ENCODE measurements at regions not wholly inside any gene's neighbourhood (a gene's known extent, or its start where the extent isn't known, plus 50 kb on each side); places are given as distances from the start of the nearest gene placed in this dataset.

DNA sequence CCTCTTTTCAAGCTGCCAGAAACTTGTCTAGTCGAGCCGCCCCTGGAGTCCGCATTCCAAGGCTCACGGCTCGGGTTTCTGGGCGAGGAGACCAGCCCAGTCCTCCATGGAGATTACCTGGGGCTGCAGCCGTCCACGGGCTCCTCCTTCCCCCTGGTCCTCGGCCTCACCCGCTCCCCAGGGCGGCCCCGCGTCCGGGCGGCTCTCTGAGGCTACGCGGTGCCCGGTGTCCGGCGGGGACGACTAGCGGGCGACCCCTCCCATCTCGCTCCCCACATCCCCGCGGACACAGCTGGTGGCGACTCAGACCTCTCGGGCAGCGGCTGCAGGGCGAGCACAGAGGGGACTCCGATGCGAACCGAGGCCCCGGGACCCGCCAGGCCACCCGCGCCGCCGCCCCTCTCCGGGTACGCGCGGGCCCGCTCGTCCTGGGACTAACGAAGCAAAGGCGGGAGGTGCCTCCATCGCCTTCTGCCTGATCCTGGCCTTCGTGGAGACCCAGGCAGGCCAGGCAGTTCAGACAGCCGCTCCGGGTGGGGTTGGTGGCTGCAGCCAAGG lies 159.4 kb downstream of the TRAM1L1 start (continued):
- TF ChIP-seq, protein P1, sequence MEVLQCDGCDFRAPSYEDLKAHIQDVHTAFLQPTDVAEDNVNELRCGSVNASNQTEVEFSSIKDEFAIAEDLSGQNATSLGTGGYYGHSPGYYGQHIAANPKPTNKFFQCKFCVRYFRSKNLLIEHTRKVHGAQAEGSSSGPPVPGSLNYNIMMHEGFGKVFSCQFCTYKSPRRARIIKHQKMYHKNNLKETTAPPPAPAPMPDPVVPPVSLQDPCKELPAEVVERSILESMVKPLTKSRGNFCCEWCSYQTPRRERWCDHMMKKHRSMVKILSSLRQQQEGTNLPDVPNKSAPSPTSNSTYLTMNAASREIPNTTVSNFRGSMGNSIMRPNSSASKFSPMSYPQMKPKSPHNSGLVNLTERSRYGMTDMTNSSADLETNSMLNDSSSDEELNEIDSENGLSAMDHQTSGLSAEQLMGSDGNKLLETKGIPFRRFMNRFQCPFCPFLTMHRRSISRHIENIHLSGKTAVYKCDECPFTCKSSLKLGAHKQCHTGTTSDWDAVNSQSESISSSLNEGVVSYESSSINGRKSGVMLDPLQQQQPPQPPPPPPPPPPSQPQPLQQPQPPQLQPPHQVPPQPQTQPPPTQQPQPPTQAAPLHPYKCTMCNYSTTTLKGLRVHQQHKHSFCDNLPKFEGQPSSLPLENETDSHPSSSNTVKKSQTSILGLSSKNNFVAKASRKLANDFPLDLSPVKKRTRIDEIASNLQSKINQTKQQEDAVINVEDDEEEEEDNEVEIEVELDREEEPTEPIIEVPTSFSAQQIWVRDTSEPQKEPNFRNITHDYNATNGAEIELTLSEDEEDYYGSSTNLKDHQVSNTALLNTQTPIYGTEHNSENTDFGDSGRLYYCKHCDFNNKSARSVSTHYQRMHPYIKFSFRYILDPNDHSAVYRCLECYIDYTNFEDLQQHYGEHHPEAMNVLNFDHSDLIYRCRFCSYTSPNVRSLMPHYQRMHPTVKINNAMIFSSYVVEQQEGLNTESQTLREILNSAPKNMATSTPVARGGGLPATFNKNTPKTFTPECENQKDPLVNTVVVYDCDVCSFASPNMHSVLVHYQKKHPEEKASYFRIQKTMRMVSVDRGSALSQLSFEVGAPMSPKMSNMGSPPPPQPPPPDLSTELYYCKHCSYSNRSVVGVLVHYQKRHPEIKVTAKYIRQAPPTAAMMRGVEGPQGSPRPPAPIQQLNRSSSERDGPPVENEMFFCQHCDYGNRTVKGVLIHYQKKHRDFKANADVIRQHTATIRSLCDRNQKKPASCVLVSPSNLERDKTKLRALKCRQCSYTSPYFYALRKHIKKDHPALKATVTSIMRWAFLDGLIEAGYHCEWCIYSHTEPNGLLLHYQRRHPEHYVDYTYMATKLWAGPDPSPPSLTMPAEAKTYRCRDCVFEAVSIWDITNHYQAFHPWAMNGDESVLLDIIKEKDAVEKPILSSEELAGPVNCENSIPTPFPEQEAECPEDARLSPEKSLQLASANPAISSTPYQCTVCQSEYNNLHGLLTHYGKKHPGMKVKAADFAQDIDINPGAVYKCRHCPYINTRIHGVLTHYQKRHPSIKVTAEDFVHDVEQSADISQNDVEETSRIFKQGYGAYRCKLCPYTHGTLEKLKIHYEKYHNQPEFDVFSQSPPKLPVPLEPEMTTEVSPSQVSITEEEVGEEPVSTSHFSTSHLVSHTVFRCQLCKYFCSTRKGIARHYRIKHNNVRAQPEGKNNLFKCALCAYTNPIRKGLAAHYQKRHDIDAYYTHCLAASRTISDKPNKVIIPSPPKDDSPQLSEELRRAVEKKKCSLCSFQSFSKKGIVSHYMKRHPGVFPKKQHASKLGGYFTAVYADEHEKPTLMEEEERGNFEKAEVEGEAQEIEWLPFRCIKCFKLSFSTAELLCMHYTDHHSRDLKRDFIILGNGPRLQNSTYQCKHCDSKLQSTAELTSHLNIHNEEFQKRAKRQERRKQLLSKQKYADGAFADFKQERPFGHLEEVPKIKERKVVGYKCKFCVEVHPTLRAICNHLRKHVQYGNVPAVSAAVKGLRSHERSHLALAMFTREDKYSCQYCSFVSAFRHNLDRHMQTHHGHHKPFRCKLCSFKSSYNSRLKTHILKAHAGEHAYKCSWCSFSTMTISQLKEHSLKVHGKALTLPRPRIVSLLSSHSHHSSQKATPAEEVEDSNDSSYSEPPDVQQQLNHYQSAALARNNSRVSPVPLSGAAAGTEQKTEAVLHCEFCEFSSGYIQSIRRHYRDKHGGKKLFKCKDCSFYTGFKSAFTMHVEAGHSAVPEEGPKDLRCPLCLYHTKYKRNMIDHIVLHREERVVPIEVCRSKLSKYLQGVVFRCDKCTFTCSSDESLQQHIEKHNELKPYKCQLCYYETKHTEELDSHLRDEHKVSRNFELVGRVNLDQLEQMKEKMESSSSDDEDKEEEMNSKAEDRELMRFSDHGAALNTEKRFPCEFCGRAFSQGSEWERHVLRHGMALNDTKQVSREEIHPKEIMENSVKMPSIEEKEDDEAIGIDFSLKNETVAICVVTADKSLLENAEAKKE (CRISPR knock-in tag; IDR thresholded peaks at IDR 0.05): no peak
- no peak for TF ChIP-seq EZH2phosphoT487 (IDR thresholded peaks at IDR 0.05; ENCODE audit: unreplicated experiment)
- no peak for TF ChIP-seq NANOG (IDR thresholded peaks at IDR 0.05; ENCODE audit: borderline replicate concordance)
- no peak for TF ChIP-seq CREB1 (CRISPR knock-in tag; IDR thresholded peaks at IDR 0.05; ENCODE audit: low read depth)
- TF ChIP-seq, protein P2, sequence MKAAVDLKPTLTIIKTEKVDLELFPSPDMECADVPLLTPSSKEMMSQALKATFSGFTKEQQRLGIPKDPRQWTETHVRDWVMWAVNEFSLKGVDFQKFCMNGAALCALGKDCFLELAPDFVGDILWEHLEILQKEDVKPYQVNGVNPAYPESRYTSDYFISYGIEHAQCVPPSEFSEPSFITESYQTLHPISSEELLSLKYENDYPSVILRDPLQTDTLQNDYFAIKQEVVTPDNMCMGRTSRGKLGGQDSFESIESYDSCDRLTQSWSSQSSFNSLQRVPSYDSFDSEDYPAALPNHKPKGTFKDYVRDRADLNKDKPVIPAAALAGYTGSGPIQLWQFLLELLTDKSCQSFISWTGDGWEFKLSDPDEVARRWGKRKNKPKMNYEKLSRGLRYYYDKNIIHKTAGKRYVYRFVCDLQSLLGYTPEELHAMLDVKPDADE (IDR thresholded peaks at IDR 0.05): no peak
- no peak for TF ChIP-seq POLR2AphosphoS5 (IDR thresholded peaks at IDR 0.05; ENCODE audit: low read depth)

DNA sequence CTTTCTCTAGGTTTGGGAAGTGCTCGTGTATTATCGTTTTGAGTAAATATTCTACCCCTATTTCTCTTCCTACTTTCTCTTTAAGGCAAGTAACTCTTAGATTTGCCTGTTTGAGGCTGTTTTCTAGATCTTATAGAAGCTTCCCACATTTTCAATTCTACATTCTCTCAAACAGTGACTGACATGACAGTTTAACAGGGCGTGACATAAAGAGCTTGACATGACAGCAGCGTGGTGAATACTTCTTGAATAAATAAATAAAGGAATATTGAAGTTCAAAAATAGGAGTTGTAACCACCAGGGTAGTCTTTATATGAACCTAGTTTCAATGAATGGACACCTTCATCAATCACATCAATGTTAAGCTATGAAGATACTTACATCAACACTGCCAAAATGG lies 162.0 kb downstream of the TRAM1L1 start:
- no peak overlapping the region for H3K27ac ChIP-seq (ENCODE audit: low read depth)
- no peak overlapping the region for H2AFZ ChIP-seq
- no peak for TF ChIP-seq NANOG (IDR thresholded peaks at IDR 0.05; ENCODE audit: borderline replicate concordance)
- no peak for TF ChIP-seq ZNF331 (CRISPR knock-in tag; IDR thresholded peaks at IDR 0.05; ENCODE audit: low read depth)
- TF ChIP-seq, protein P3, sequence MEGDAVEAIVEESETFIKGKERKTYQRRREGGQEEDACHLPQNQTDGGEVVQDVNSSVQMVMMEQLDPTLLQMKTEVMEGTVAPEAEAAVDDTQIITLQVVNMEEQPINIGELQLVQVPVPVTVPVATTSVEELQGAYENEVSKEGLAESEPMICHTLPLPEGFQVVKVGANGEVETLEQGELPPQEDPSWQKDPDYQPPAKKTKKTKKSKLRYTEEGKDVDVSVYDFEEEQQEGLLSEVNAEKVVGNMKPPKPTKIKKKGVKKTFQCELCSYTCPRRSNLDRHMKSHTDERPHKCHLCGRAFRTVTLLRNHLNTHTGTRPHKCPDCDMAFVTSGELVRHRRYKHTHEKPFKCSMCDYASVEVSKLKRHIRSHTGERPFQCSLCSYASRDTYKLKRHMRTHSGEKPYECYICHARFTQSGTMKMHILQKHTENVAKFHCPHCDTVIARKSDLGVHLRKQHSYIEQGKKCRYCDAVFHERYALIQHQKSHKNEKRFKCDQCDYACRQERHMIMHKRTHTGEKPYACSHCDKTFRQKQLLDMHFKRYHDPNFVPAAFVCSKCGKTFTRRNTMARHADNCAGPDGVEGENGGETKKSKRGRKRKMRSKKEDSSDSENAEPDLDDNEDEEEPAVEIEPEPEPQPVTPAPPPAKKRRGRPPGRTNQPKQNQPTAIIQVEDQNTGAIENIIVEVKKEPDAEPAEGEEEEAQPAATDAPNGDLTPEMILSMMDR (conservative IDR thresholded peaks at IDR 0.05; ENCODE audit: low read depth in 2 of 2): no peak
- no peak for TF ChIP-seq EZH2 (IDR thresholded peaks at IDR 0.05; ENCODE audit: low read depth, unreplicated experiment)
- TF ChIP-seq POLR2AphosphoS5 (IDR thresholded peaks at IDR 0.05; ENCODE audit: low read depth): no peak
- Mint-ChIP-seq H3K4me3 (no peak overlapping the region), H3K36me3 (ENCODE audit: low read depth) (no peaks in the 10 kb centered on the region), H3K9me3 (no peaks in the 10 kb centered on the region), H3K27ac (no peak overlapping the region), H3K27me3 (ENCODE audit: insufficient read depth, low read depth, poor library complexity) (peaks cover 3% of the 10 kb centered on the region), H3K4me1 (peaks cover 7% of the 10 kb centered on the region)
- H3K9me2 ChIP-seq (ENCODE audit: insufficient read depth): no peaks in the 10 kb centered on the region
- no peak for ATAC-seq
- H3K4me3 ChIP-seq: no peak overlapping the region
- no peaks in the 10 kb centered on the region for H3K36me3 ChIP-seq (ENCODE audit: insufficient read depth)
- no peak for DNase-seq (ENCODE audit: low spot score)
- H4K20me1 ChIP-seq (replicated peaks; ENCODE audit: insufficient read depth): no peaks in the 10 kb centered on the region
- H3K27me3 ChIP-seq (ENCODE audit: insufficient read depth): peaks cover 12% of the 10 kb centered on the region
- H3K79me2 ChIP-seq (replicated peaks; ENCODE audit: insufficient read depth): no peaks in the 10 kb centered on the region
- no peak overlapping the region for H3K4me2 ChIP-seq
- H3F3A ChIP-seq (replicated peaks; ENCODE audit: low read depth): no peaks in the 10 kb centered on the region; the same call in 1 of the 2 replicates
- peaks cover 7% of the 10 kb centered on the region for H3K4me1 ChIP-seq (ENCODE audit: insufficient read depth)

Data from GM23338 (cell line).